Smooth muscle cell (in vitro differentiated cells): ENCODE measurements at regions not wholly inside any gene's neighbourhood (a gene's known extent, or its start where the extent isn't known, plus 50 kb on each side); places are given as distances from the start of the nearest gene placed in this dataset.

Source experiments
- DNase-seq: peaks from one replicate; lab custom pipeline; 2025; ENCODE audit not compliant: unreplicated experiment; lab: John Stamatoyannopoulos, UW
- H2AFZ ChIP-seq: fragments of 200-600 bp; sonication (generic); 2 replicates; pipeline ENCODE4 v1.6.0; 2016; ENCODE audit warnings: antibody characterized with exemption, low read depth, mild to moderate bottlenecking
- H3F3A ChIP-seq: fragments of 200-600 bp; sonication (generic); 2 replicates; pipeline ENCODE4 v1.6.0; 2017; ENCODE audit warnings: antibody characterized with exemption, low read depth
- H3K27ac ChIP-seq: fragments of 200-600 bp; sonication (generic); 2 replicates; pipeline ENCODE4 v1.5.1; 2016; ENCODE audit warnings: low read depth, mild to moderate bottlenecking
- H3K27me3 ChIP-seq: fragments of 200-600 bp; sonication (generic); 2 replicates; pipeline ENCODE4 v1.6.1; 2016; ENCODE audit warnings: low read depth, mild to moderate bottlenecking
- H3K36me3 ChIP-seq: fragments of 200-600 bp; sonication (generic); 2 replicates; pipeline ENCODE4 v1.5.1; 2016; ENCODE audit warnings: low read depth
- H3K4me1 ChIP-seq: fragments of 200-600 bp; sonication (generic); 2 replicates; pipeline ENCODE4 v1.5.1; 2016; ENCODE audit warnings: low read depth
- H3K4me2 ChIP-seq: fragments of 200-600 bp; sonication (generic); 2 replicates; pipeline ENCODE4 v1.6.0; 2016; ENCODE audit warnings: mild to moderate bottlenecking
- H3K4me3 ChIP-seq: fragments of 200-600 bp; sonication (generic); 2 replicates; pipeline ENCODE4 v1.5.1; 2016; ENCODE audit warnings: mild to moderate bottlenecking
- H3K79me2 ChIP-seq: fragments of 200-600 bp; sonication (generic); 2 replicates; pipeline ENCODE4 v1.6.0; 2016; ENCODE audit warnings: low read depth, mild to moderate bottlenecking
- H3K9ac ChIP-seq: fragments of 200-600 bp; sonication (generic); 2 replicates; pipeline ENCODE4 v1.6.0; 2016; ENCODE audit warnings: low read depth
- H3K9me3 ChIP-seq: fragments of 200-600 bp; sonication (generic); replicated peaks from 2 replicates; pipeline ENCODE4 v1.5.1; 2016; ENCODE audit warnings: low read depth
- H4K20me1 ChIP-seq: fragments of 200-600 bp; sonication (generic); 2 replicates; pipeline ENCODE4 v1.6.0; 2016; ENCODE audit warnings: low read depth
- CTCF ChIP-seq: fragments of 200-600 bp; sonication (generic); IDR thresholded peaks from 2 replicates; pipeline ENCODE4 v1.5.1; 2017; ENCODE audit warnings: borderline replicate concordance, mild to moderate bottlenecking, antibody characterized with exemption; ENCODE audit not compliant: insufficient read depth, poor library complexity, severe bottlenecking
- WGBS: methylation state at CpG from one replicate; pipeline ENCODE4 v1.1.7; 2016; ENCODE audit warnings: low lambda C conversion rate; 5-methylcytosine and 5-hydroxymethylcytosine counted together

GRCh38 chr12:41709463-41710285, 435.0 kb downstream of the GXYLT1 start:
- Histone ChIP-seq H3K36me3 (no peaks in the 10 kb centered on the region), H3K79me2 (no peaks in the 10 kb centered on the region), H3F3A (no peaks in the 10 kb centered on the region), H3K9me3 (no peaks in the 10 kb centered on the region), H3K4me2 (peak overlapping the region; percentile 30), H3K9ac (peak overlapping the region; percentile 67), H3K4me3 (no peak overlapping the region), H3K4me1 (peaks cover 6% of the 10 kb centered on the region), H4K20me1 (no peaks in the 10 kb centered on the region), H3K27ac (peak overlapping the region; percentile 94), H2AFZ (no peak overlapping the region), H3K27me3 (no peaks in the 10 kb centered on the region)
- no peak for DNase-seq
- 16% methylated on average over 5 of the region's 5 CpGs for WGBS
- no peak for TF ChIP-seq CTCF

DNA sequence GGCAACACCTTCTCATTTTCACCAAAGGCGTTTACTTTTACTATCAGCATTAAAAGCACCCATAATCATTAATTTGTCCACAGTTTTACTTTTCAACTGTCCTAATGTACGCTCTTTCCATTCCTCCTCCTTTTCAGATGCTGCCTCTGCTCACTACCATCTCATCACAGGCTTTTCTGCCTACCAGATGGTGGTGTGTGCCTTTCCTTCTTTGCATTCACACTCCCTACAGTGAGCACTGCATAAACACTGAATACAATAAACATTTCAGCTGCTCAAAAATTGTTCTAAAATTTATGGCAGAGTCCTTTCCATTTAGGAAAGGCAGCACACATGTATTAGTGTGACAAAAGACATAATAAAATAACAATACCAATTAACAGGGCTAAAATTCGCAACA, 435.7 kb downstream of the GXYLT1 start:
- H3F3A ChIP-seq, result no peaks in the 10 kb centered on the region
- H3K9me3 ChIP-seq, result no peaks in the 10 kb centered on the region
- peak overlapping the region; percentile 67 for H3K9ac ChIP-seq
- H3K27ac ChIP-seq, result peak overlapping the region; percentile 94
- no peak for TF ChIP-seq CTCF
- H3K4me1 ChIP-seq, result peaks cover 6% of the 10 kb centered on the region
- peak overlapping the region; percentile 30 for H3K4me2 ChIP-seq
- H3K36me3 ChIP-seq, result no peaks in the 10 kb centered on the region
- no peaks in the 10 kb centered on the region for H4K20me1 ChIP-seq
- DNase-seq, result no peak
- H3K27me3 ChIP-seq, result no peaks in the 10 kb centered on the region
- no peak overlapping the region for H3K4me3 ChIP-seq
- H2AFZ ChIP-seq, result no peak overlapping the region
- no peaks in the 10 kb centered on the region for H3K79me2 ChIP-seq
- 81% methylated on average over 3 of the region's 3 CpGs for WGBS

DNA sequence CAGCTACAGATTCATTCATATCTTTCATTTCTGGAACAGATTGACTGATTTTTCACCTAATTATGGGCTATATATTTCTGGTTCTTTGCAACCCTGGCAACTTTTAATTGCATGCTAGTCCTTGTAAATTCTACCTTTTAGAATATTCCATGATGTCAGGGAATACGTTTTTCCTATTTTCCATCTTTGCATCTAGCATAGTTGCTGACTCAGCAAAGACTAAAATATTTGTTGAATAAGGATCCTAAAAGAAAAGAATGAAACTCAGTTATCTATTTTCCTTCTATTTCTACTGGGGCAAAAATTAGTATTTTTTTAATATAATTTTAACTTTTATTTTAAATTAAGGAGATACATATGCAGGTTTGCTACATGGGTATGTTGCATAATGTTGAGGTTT, 438.3 kb downstream of the GXYLT1 start:
- Histone ChIP-seq H3K36me3 (no peaks in the 10 kb centered on the region), H3F3A (no peaks in the 10 kb centered on the region), H2AFZ (no peak overlapping the region), H3K79me2 (no peaks in the 10 kb centered on the region), H3K4me3 (no peak overlapping the region), H4K20me1 (no peaks in the 10 kb centered on the region), H3K4me2 (no peak overlapping the region), H3K4me1 (peaks cover 6% of the 10 kb centered on the region), H3K27me3 (no peaks in the 10 kb centered on the region), H3K27ac (no peak overlapping the region), H3K9me3 (no peaks in the 10 kb centered on the region), H3K9ac (no peak overlapping the region)
- TF ChIP-seq CTCF, result no peak
- DNase-seq, result no peak
- WGBS, result 92% methylated on average over 1 of the region's 1 CpG
